Urinary bladder (tissue), 3 donors: ENCODE measurements at regions not wholly inside any gene's neighbourhood (a gene's known extent, or its start where the extent isn't known, plus 50 kb on each side); places are given as distances from the start of the nearest gene placed in this dataset.

Experiments used
- DNase-seq: peaks from one replicate; pipeline ENCODE4 v3.0.0-alpha.2; 2015; ENCODE audit errors: extremely low spot score
- H3K27ac ChIP-seq: one replicate; pipeline ENCODE4 v1.5.1; 2013; ENCODE audit warnings: low read depth, mild to moderate bottlenecking, moderate library complexity
- H3K36me3 ChIP-seq: one replicate; pipeline ENCODE4 v1.6.1; 2013; ENCODE audit warnings: mild to moderate bottlenecking, moderate library complexity; ENCODE audit not compliant: insufficient read depth
- H3K4me1 ChIP-seq: one replicate; pipeline ENCODE4 v1.6.1; 2013; ENCODE audit warnings: mild to moderate bottlenecking, moderate library complexity; ENCODE audit not compliant: insufficient read depth
- H3K4me3 ChIP-seq: one replicate; pipeline ENCODE4 v1.5.1; 2013; ENCODE audit warnings: low read depth, low read length
- WGBS: extraction: QIAGEN DNeasy Blood & Tissue Kit; methylation state at CpG from one replicate; pipeline ENCODE4 v1.1.7; 2013; 5-methylcytosine and 5-hydroxymethylcytosine counted together
- donor health status: healthy with polysubstance abuse.
- donor health status: healthy.

- Histone ChIP-seq H3K27ac (no peak overlapping the region), H3K4me1 (no peaks in the 10 kb centered on the region), H3K4me3 (no peak overlapping the region), H3K36me3 (no peaks in the 10 kb centered on the region)
- 70% methylated on average over 2 of the region's 2 CpGs for WGBS
- DNase-seq = no peak
These were observed 395.3 kb upstream of the BTBD3 start for GRCh38 chr20:11522366-11522741.

GRCh38 chr20:11529047-11529446 is 388.6 kb upstream of the BTBD3 start:
- 82% methylated on average over 4 of the region's 4 CpGs for WGBS
- H3K4me1 ChIP-seq = no peaks in the 10 kb centered on the region
- no peak overlapping the region for H3K4me3 ChIP-seq
- no peaks in the 10 kb centered on the region for H3K36me3 ChIP-seq
- no peak for DNase-seq
- no peak overlapping the region for H3K27ac ChIP-seq

GRCh38 chr20:11537032-11537431 is 380.7 kb upstream of the BTBD3 start:
- Histone ChIP-seq H3K4me3 (no peak overlapping the region), H3K27ac (no peak overlapping the region), H3K4me1 (no peaks in the 10 kb centered on the region), H3K36me3 (no peaks in the 10 kb centered on the region)
- WGBS = 9% methylated on average over 2 of the region's 2 CpGs
- no peak for DNase-seq

GRCh38 chr20:11539450-11539849 is 378.2 kb upstream of the BTBD3 start:
- Histone ChIP-seq H3K4me3 (no peak overlapping the region), H3K27ac (no peak overlapping the region), H3K4me1 (no peaks in the 10 kb centered on the region), H3K36me3 (no peaks in the 10 kb centered on the region)
- 51% methylated on average over 4 of the region's 4 CpGs for WGBS
- no peak for DNase-seq

- 87% methylated on average over 3 of the region's 3 CpGs for WGBS
- H3K4me3 ChIP-seq = no peak overlapping the region
- no peak overlapping the region for H3K27ac ChIP-seq
- no peaks in the 10 kb centered on the region for H3K36me3 ChIP-seq
- no peak for DNase-seq
- no peaks in the 10 kb centered on the region for H3K4me1 ChIP-seq
These were observed 377.1 kb upstream of the BTBD3 start for GRCh38 chr20:11540558-11540957.

GRCh38 chr20:11542645-11543044 is 375.0 kb upstream of the BTBD3 start:
- DNase-seq = no peak
- Histone ChIP-seq H3K36me3 (no peaks in the 10 kb centered on the region), H3K27ac (no peak overlapping the region), H3K4me3 (no peak overlapping the region), H3K4me1 (no peaks in the 10 kb centered on the region)
- WGBS = 77% methylated on average over 2 of the region's 2 CpGs

GRCh38 chr20:11544029-11544678 is 373.5 kb upstream of the BTBD3 start:
- peak; percentile 68 for DNase-seq
- H3K4me1 ChIP-seq = no peaks in the 10 kb centered on the region
- no peak overlapping the region for H3K4me3 ChIP-seq
- no peak overlapping the region for H3K27ac ChIP-seq
- no peaks in the 10 kb centered on the region for H3K36me3 ChIP-seq
- 10% methylated on average over 10 of the region's 10 CpGs for WGBS

- WGBS = 60% methylated on average over 7 of the region's 7 CpGs
- Histone ChIP-seq H3K4me1 (no peaks in the 10 kb centered on the region), H3K36me3 (no peaks in the 10 kb centered on the region), H3K4me3 (no peak overlapping the region), H3K27ac (no peak overlapping the region)
- no peak for DNase-seq
These were observed 370.8 kb upstream of the BTBD3 start for GRCh38 chr20:11546939-11547338.

GRCh38 chr20:11549172-11550103 is 368.3 kb upstream of the BTBD3 start:
- DNase-seq = no peak
- WGBS = 67% methylated on average over 6 of the region's 6 CpGs
- Histone ChIP-seq H3K36me3 (no peaks in the 10 kb centered on the region), H3K27ac (no peak overlapping the region), H3K4me1 (no peaks in the 10 kb centered on the region), H3K4me3 (no peak overlapping the region)

GRCh38 chr20:11550657-11551338 is 366.9 kb upstream of the BTBD3 start:
- no peaks in the 10 kb centered on the region for H3K4me1 ChIP-seq
- DNase-seq = no peak
- no peak overlapping the region for H3K4me3 ChIP-seq
- no peak overlapping the region for H3K27ac ChIP-seq
- no peaks in the 10 kb centered on the region for H3K36me3 ChIP-seq
- 86% methylated on average over 8 of the region's 8 CpGs for WGBS

- Histone ChIP-seq H3K27ac (no peak overlapping the region), H3K36me3 (no peaks in the 10 kb centered on the region), H3K4me1 (no peaks in the 10 kb centered on the region), H3K4me3 (no peak overlapping the region)
- no peak for DNase-seq
These were observed 366.2 kb upstream of the BTBD3 start for GRCh38 chr20:11551479-11551878.

GRCh38 chr20:11553603-11554002 is 364.1 kb upstream of the BTBD3 start:
- Histone ChIP-seq H3K4me3 (no peak overlapping the region), H3K4me1 (no peaks in the 10 kb centered on the region), H3K36me3 (no peaks in the 10 kb centered on the region), H3K27ac (no peak overlapping the region)
- no peak for DNase-seq
- 61% methylated on average over 4 of the region's 4 CpGs for WGBS

GRCh38 chr20:11555510-11555909 is 362.2 kb upstream of the BTBD3 start:
- no peaks in the 10 kb centered on the region for H3K4me1 ChIP-seq
- WGBS = 97% methylated on average over 2 of the region's 2 CpGs
- no peak for DNase-seq
- no peak overlapping the region for H3K27ac ChIP-seq
- H3K36me3 ChIP-seq = no peaks in the 10 kb centered on the region
- H3K4me3 ChIP-seq = no peak overlapping the region

- no peak for DNase-seq
- 72% methylated on average over 2 of the region's 2 CpGs for WGBS
- H3K4me1 ChIP-seq = no peaks in the 10 kb centered on the region
- no peaks in the 10 kb centered on the region for H3K36me3 ChIP-seq
- no peak overlapping the region for H3K4me3 ChIP-seq
- H3K27ac ChIP-seq = no peak overlapping the region
These were observed 361.3 kb upstream of the BTBD3 start for GRCh38 chr20:11556410-11556809.
